Heart right ventricle (tissue), 16 donors: ENCODE measurements at regions not wholly inside any gene's neighbourhood (a gene's known extent, or its start where the extent isn't known, plus 50 kb on each side); places are given as distances from the start of the nearest gene placed in this dataset.
"Not testable (repeated sequence)": the region's sequence is repeated elsewhere in the genome, so short reads cannot be mapped to it uniquely, and the experiment has no call there.

Experiments used
- ATAC-seq, 8 donors: fragments of 200-7000 bp; cut with Tn5 transposase; one replicate each; pipeline ENCODE4 v1.9.1; 2020; ENCODE audit warnings: mild to moderate bottlenecking in 8 of 8, moderate library complexity in 8 of 8, moderate number of reproducible peaks in 1 of 8
- DNase-seq, 2 donors: peaks; one replicate each; pipeline ENCODE4 v3.0.0-alpha.2; 2020
- H3K27ac ChIP-seq, 10 donors: fragments of 200-600 bp; sonication (generic) in 2 of 10; one replicate each; pipeline versions ENCODE4 v1.5.0 to v1.8.0; 2020 to 2022; ENCODE audit warnings: mild to moderate bottlenecking in 3 of 10
- H3K27me3 ChIP-seq, 7 donors: fragments of 200-600 bp; one replicate each; pipeline ENCODE4 v1.8.0; 2021 to 2022; ENCODE audit warnings: mild to moderate bottlenecking in 2 of 7
- H3K36me3 ChIP-seq, 9 donors: fragments of 200-600 bp; sonication (generic) in 1 of 9; one replicate each; pipeline versions ENCODE4 v1.5.0 to v1.8.0; 2020 to 2022; ENCODE audit warnings: mild to moderate bottlenecking in 2 of 9
- H3K4me1 ChIP-seq, 9 donors: fragments of 200-600 bp; sonication (generic) in 1 of 9; one replicate each; pipeline versions ENCODE4 v1.5.0 to v1.8.0; 2020 to 2022; ENCODE audit warnings: mild to moderate bottlenecking in 4 of 9
- H3K4me3 ChIP-seq, 10 donors: fragments of 200-600 bp; sonication (generic) in 2 of 10; one replicate each; pipeline versions ENCODE4 v1.5.0 to v1.8.0; 2020 to 2022; ENCODE audit warnings: mild to moderate bottlenecking in 7 of 10, moderate library complexity in 2 of 10
- H3K9me3 ChIP-seq, 11 donors: fragments of 200-600 bp in 10 of 11; sonication (generic) in 2 of 11; one replicate each; pipeline versions ENCODE4 v1.5.0 to v1.8.0; 2013 to 2022; ENCODE audit warnings: mild to moderate bottlenecking in 2 of 11, control low read depth in 1 of 11, moderate library complexity in 1 of 11
- WGBS, 2 donors: extraction: QIAGEN DNeasy Blood & Tissue Kit; methylation state at CpG; one replicate each; pipeline ENCODE4 v1.1.7; 2013; ENCODE audit warnings: inconsistent platforms in 1 of 2; 5-methylcytosine and 5-hydroxymethylcytosine counted together
- intact Hi-C, 10 donors: fragments of 100-400 bp; cut with DNase I; formaldehyde crosslinking; loops; one replicate each; pipeline versions ENCODE4 v1.11.1 to v1.14.2; 2022
- TF ChIP-seq, protein P1 (sequence below), 9 donors: fragments of 200-600 bp; sonication (generic) in 2 of 9; IDR thresholded peaks; one replicate each; pipeline versions ENCODE4 v1.5.0 to v1.8.0; 2021 to 2022; ENCODE audit warnings: antibody characterized with exemption in 9 of 9, mild to moderate bottlenecking in 5 of 9, moderate library complexity in 1 of 9
- donor health status: Arrhythmogenic right ventricular cardiomyopathy.
- donor health status: ischemic (EF 13 %, LVEDD 7.1; RV severe dilation, severe dysfunction).
- donor health status: healthy with polysubstance abuse.
- donor health status: DM: no; HTN: yes; CAD: no.
- donor health status: DM: no; HTN: no; CAD: no.
- donor health status: ischemic (EF 25% LVEDD 6.9; RV normal size, moderate dysfunction).
- donor health status: ischemic (EF 25% LVEDD 5.7; RV mildly dilated, moderate dysfunction).
- donor health status: healthy.
- donor health status: DM: yes; HTN: yes; CAD: no.
- donor health status: Ischemic cardiomyopathy.
- donor health status: ischemic (EF 35%, LVEDD 5.7; RV mildly dilated, moderate dysfunction).
- donor health status: nonischemic (EF 11% LVEDD 7.7; RV severe dilation, severe dysfunction).
- donor health status: DM: yes; HTN: yes; CAD: no.
- donor health status: PGD.
- donor health status: ischemic (EF 29% LVEDD 5.4; RV normal size, mild dysfunction).
- donor health status: nonischemic (EF 23%, LVEDD 6.1; RV moderate dilation, normal function).

DNA sequence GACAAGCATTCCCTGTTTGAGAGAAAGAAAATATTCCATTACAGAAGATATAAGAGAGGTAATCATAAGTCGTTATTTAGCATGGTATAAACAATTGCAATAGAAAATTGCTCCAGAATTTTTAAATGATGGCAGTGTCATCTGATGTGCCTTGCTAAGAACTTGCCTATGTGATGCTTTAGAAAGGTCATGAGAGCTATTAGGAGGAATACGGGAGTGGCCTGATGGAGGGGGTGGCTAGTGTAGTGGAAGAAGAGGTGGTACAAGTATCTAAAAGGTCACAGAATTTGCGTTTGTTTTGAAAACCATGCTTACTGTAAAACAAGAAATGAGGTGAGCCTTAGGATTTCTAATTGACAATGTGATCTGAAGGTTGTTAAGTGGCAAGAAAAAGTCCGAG lies 550.0 kb downstream of the TMX3 start:
- Histone ChIP-seq H3K4me3 (no peak overlapping the region), H3K36me3 (no peaks in the 10 kb centered on the region), H3K9me3 (peaks cover 0 to 24% (median 0%) of the 10 kb centered on the region in 11 donors), H3K27me3 (no peaks in the 10 kb centered on the region), H3K27ac (no peak overlapping the region), H3K4me1 (no peaks in the 10 kb centered on the region)
- ATAC-seq (no peak), DNase-seq (no peak)
- intact Hi-C loops, result no loop called here
- TF ChIP-seq, protein P1, sequence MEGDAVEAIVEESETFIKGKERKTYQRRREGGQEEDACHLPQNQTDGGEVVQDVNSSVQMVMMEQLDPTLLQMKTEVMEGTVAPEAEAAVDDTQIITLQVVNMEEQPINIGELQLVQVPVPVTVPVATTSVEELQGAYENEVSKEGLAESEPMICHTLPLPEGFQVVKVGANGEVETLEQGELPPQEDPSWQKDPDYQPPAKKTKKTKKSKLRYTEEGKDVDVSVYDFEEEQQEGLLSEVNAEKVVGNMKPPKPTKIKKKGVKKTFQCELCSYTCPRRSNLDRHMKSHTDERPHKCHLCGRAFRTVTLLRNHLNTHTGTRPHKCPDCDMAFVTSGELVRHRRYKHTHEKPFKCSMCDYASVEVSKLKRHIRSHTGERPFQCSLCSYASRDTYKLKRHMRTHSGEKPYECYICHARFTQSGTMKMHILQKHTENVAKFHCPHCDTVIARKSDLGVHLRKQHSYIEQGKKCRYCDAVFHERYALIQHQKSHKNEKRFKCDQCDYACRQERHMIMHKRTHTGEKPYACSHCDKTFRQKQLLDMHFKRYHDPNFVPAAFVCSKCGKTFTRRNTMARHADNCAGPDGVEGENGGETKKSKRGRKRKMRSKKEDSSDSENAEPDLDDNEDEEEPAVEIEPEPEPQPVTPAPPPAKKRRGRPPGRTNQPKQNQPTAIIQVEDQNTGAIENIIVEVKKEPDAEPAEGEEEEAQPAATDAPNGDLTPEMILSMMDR (IDR thresholded peaks at IDR 0.05), result no peak
- WGBS, 2 donors, result 60 to 67% methylated on average over 4 of the region's 4 CpGs

DNA sequence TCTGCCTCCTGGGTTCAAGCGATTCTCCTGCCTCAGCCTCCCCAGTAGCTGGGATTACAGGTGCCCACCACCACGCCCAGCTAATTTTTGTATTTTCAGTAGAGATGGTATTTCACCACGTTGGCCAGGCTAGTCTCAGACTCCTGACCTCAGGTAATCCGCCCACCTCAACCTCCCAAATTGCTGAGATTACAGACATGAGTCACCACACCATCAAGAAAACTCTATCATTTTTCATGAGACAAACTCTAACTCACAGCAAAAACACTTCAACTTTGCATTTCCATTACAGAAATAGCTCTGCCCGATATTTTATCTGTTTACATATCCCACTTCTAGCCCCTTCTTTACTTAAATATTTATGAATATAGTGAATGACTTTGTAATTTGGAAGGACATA lies 561.1 kb downstream of the TMX3 start:
- intact Hi-C loops, H3K4me1 ChIP-seq, H3K4me3 ChIP-seq, H3K36me3 ChIP-seq, H3K27ac ChIP-seq, ATAC-seq, H3K27me3 ChIP-seq, DNase-seq: not testable (repeated sequence)
- H3K9me3 ChIP-seq, result peaks cover 0 to 17% (median 2%) of the 10 kb centered on the region in 11 donors
- 77% methylated on average over 5 of the region's 5 CpGs for WGBS, 2 donors

DNA sequence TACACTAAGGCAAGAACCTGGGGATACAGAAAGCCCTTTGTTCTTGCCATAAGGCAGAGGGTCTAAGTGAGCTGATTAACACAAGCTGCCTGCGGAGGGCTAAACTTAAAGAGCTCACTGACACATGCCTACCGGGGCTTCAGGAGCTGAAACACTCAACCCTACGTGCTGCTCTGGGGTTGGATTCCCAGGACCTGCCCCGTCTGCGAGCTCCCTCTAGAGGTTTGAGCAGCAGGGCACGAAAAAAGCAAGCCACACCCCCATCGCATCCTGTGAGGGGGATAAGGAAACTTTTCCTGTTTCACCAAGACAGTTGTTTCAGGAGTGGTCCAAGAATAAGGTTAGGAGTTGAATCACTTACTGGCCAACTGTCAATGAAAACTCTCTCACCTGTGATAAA lies 562.1 kb downstream of the TMX3 start:
- WGBS, 2 donors, result 61 to 71% methylated on average over 7 of the region's 7 CpGs
- H3K27ac ChIP-seq, result no peak overlapping the region
- TF ChIP-seq, protein P1 (IDR thresholded peaks at IDR 0.05), result no peak
- H3K4me3 ChIP-seq, result no peak overlapping the region
- no peaks in the 10 kb centered on the region for H3K4me1 ChIP-seq
- H3K27me3 ChIP-seq, result no peaks in the 10 kb centered on the region
- H3K9me3 ChIP-seq, result peaks cover 0 to 8% (median 2%) of the 10 kb centered on the region in 11 donors
- no peaks in the 10 kb centered on the region for H3K36me3 ChIP-seq
- no peak for ATAC-seq
- DNase-seq, result no peak
- intact Hi-C loops, result no loop called here

DNA sequence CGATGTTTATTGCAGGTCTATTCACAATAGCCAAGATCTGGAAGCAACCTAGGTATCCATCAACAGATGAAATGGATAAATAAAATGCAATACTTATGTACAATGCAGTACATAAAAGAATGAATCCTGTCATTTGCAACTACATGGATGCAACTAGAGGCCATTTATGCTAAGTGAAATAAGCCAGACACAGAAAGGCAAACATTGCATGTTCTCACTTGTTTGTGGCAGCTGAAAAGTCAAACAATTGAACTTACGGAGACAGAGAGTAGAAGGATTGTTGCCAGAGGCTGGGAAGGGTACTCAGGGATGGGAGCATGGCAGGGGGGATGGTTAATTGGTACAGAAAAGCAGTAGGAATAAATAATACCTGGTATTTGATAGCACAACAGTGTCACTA lies 563.9 kb downstream of the TMX3 start:
- DNase-seq, result no peak
- intact Hi-C loops, result no loop called here
- no peaks in the 10 kb centered on the region for H3K4me1 ChIP-seq
- no peak overlapping the region for H3K4me3 ChIP-seq
- no peak for ATAC-seq
- WGBS, 2 donors, result 70 to 77% methylated on average over 2 of the region's 2 CpGs
- no peaks in the 10 kb centered on the region for H3K9me3 ChIP-seq
- H3K27me3 ChIP-seq, result no peaks in the 10 kb centered on the region
- H3K27ac ChIP-seq, result no peak overlapping the region
- TF ChIP-seq, protein P1 (IDR thresholded peaks at IDR 0.05), result no peak
- no peaks in the 10 kb centered on the region for H3K36me3 ChIP-seq

DNA sequence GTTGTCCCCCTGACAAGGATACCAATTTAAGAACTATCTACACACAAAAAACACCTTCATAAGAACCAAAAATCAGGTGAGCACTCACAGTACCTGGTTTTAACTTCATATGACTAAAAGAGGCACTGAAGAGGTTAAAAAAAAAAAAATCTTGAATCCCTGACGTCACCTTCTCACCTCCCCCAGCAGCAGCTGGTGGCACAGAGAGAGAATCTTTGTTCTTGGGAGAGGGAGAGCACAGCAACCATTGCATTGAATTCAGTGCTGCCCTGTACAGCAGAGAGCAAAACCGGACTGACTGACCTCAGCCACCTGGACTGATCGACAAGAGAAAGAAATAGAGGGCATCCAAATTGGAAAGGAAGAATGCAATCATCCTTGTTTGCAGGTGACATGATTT lies 566.0 kb downstream of the TMX3 start:
- Histone ChIP-seq H3K4me3 (no peak overlapping the region), H3K9me3 (no peaks in the 10 kb centered on the region), H3K36me3 (no peaks in the 10 kb centered on the region), H3K4me1 (no peaks in the 10 kb centered on the region), H3K27ac (no peak overlapping the region), H3K27me3 (no peaks in the 10 kb centered on the region)
- ATAC-seq (no peak), DNase-seq (no peak)
- intact Hi-C loops, result no loop called here
- 14 to 30% methylated on average over 3 of the region's 3 CpGs for WGBS, 2 donors
- TF ChIP-seq, protein P1 (IDR thresholded peaks at IDR 0.05), result no peak
